ENCODE measurements at regions not wholly inside any gene's neighbourhood (a gene's known extent, or its start where the extent isn't known, plus 50 kb on each side); places are given as distances from the start of the nearest gene placed in this dataset.

DNA sequence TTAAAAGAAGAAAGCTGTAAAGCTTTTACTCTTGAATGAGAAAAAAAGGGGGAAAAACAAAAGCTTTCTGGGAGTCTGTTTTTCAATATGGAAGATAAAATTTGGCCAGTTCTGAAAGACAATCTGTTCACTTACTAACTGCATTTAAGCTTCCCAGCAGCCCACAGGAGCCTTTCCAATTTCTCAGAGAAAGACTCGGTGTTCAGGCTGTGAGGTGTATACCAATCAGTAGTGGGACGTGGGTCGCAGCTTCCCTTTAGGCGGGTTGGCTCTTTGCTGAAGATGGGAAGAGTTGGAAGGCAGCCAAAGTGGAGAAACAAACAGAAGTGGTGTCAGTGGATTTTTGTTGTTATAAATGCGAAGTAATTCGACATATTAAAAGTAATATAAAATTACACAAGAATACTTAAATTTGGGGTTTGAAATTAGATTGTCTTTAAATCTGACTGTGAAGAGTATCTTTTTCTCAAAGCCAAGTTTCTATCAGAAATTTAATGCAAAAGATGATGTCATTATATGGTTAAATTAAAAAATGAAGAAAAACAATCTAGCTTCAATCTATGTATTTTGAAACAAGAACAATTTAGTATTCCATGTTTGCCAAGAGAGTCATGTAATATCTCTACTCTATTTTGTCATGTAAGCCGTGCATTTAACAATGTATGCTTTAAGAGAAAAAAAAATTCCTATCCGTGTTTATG, 590.2 kb upstream of the ATXN7L3B start:
- Histone ChIP-seq H3K27ac (no peak overlapping the region), H3K27me3 (no peaks in the 10 kb centered on the region), H3K9me3 (no peaks in the 10 kb centered on the region), H3K36me3 (no peaks in the 10 kb centered on the region), H3K4me1 (no peaks in the 10 kb centered on the region), H3K4me3 (no peak overlapping the region)
- DNase-seq (no peak), ATAC-seq (no peak)
- 54% methylated on average over 8 of the region's 8 CpGs for WGBS (ENCODE audit: insufficient coverage, low coverage, low lambda C conversion rate, missing lambda C conversion rate)
- TF ChIP-seq CTCF (IDR thresholded peaks at IDR 0.05) = no peak
- no peak for TF ChIP-seq POLR2A (IDR thresholded peaks at IDR 0.05)
- intact Hi-C loops (cut with DNase I) = no loop called here

DNA sequence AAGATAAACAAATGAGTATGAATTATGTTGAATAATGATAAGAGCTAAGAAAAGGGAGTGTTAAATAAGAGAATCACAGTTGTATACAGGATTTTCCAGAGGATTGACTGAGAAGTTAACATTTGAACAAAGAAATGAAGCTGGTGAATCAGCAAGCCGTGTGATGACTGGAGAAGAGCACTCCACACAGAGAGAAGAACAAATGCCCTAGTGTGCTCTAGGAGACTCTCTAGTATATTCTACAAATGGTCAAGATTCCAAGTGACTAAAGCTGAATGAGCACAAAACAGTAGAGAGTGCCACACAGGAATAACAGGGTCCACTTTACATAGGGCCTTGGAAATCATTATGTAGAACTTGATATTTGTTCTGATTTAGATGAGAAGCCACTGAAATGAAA, 587.1 kb upstream of the ATXN7L3B start:
- no peak overlapping the region for H3K4me3 ChIP-seq
- intact Hi-C loops (cut with DNase I) = no loop called here
- 67% methylated on average over 1 of the region's 1 CpG for WGBS (ENCODE audit: insufficient coverage, low coverage, low lambda C conversion rate, missing lambda C conversion rate)
- TF ChIP-seq CTCF (IDR thresholded peaks at IDR 0.05) (no peak), POLR2A (IDR thresholded peaks at IDR 0.05) (no peak)
- H3K27me3 ChIP-seq = no peaks in the 10 kb centered on the region
- H3K4me1 ChIP-seq = no peaks in the 10 kb centered on the region
- H3K36me3 ChIP-seq = no peaks in the 10 kb centered on the region
- ATAC-seq (no peak), DNase-seq (no peak)
- no peaks in the 10 kb centered on the region for H3K9me3 ChIP-seq
- no peak overlapping the region for H3K27ac ChIP-seq

DNA sequence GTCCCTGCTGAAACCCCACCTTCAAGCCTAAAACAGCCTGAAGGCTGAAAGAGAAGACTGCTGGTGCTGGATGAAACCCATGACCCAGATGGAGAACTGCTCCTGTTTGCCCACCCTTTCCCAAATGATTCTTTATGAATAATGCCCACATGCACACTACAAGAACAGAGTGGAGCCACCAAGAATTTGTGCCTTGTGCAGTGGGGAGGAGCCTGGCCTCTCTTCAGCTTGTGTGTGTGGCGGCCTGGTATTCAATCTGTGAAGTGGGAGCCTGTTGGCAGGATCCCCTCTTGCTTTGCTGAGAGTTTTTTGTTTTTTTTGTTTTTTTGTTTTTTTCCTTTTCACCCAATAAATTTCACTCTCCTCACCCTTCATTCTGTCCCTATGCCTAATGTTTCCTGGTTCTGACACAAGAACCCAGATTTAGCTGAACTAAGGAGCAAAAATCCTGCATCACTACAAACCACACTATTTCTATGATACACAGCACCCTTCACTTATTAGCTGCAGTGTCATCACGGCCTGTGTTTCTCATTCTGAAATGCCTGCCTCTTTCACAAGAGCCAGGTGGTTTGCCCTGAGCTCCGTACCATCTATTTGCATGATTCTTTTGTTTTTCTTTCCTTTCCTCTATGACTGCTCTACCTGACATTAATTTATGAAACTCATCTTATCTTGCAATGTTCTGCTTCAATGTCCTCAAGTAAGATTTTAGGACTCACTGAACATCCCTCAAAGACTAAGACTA, 585.5 kb upstream of the ATXN7L3B start:
- no peak for ATAC-seq
- H3K36me3 ChIP-seq = no peaks in the 10 kb centered on the region
- H3K9me3 ChIP-seq = no peaks in the 10 kb centered on the region
- H3K4me1 ChIP-seq = no peaks in the 10 kb centered on the region
- intact Hi-C loops (cut with DNase I) = no loop called here
- no peaks in the 10 kb centered on the region for H3K27me3 ChIP-seq
- DNase-seq = no peak
- 66% methylated on average over 3 of the region's 3 CpGs for WGBS (ENCODE audit: insufficient coverage, low coverage, low lambda C conversion rate, missing lambda C conversion rate)
- TF ChIP-seq POLR2A (IDR thresholded peaks at IDR 0.05) (no peak), CTCF (IDR thresholded peaks at IDR 0.05) (no peak)
- H3K27ac ChIP-seq = no peak overlapping the region
- no peak overlapping the region for H3K4me3 ChIP-seq

GRCh38 chr12:73964641-73965040, 573.0 kb upstream of the ATXN7L3B start:
- intact Hi-C loops (cut with DNase I) = no loop called here
- Histone ChIP-seq H3K27ac (no peak overlapping the region), H3K4me1 (no peaks in the 10 kb centered on the region), H3K9me3 (no peaks in the 10 kb centered on the region), H3K4me3 (no peak overlapping the region), H3K27me3 (no peaks in the 10 kb centered on the region), H3K36me3 (no peaks in the 10 kb centered on the region)
- WGBS (ENCODE audit: insufficient coverage, low coverage, low lambda C conversion rate, missing lambda C conversion rate) = 59% methylated on average over 3 of the region's 3 CpGs
- TF ChIP-seq CTCF (IDR thresholded peaks at IDR 0.05) (no peak), POLR2A (IDR thresholded peaks at IDR 0.05) (no peak)
- no peak for DNase-seq
- no peak for ATAC-seq
